Neural crest cell (in vitro differentiated cells): ENCODE measurements at regions not wholly inside any gene's neighbourhood (a gene's known extent, or its start where the extent isn't known, plus 50 kb on each side); places are given as distances from the start of the nearest gene placed in this dataset.

Source experiments
- DNase-seq: peaks from one replicate; pipeline ENCODE4 v3.0.0; 2021; ENCODE audit warnings: low read depth, mixed read lengths, low spot score
- H3K27ac Mint-ChIP-seq: one replicate; pipeline ENCODE4 v1.8.0; 2021; ENCODE audit warnings: mild to moderate bottlenecking, mixed read lengths; ENCODE audit not compliant: unreplicated experiment
- H3K27me3 Mint-ChIP-seq: 2 replicates; pipeline ENCODE4 v1.8.0; 2021; ENCODE audit warnings: low read depth, mild to moderate bottlenecking, mixed read lengths
- H3K36me3 Mint-ChIP-seq: 2 replicates; pipeline ENCODE4 v1.8.0; 2021; ENCODE audit warnings: low read depth, mild to moderate bottlenecking, mixed read lengths
- H3K4me1 Mint-ChIP-seq: 2 replicates; pipeline ENCODE4 v1.8.0; 2021; ENCODE audit warnings: mixed read lengths
- H3K4me3 Mint-ChIP-seq: one replicate; pipeline ENCODE4 v1.8.0; 2021; ENCODE audit warnings: mild to moderate bottlenecking, mixed read lengths
- H3K9me3 Mint-ChIP-seq: 2 replicates; pipeline ENCODE4 v1.8.0; 2021; ENCODE audit warnings: mixed read lengths
- TF ChIP-seq, protein P1 (sequence below): fragments of 200-600 bp; sonication (generic); conservative IDR thresholded peaks from 2 replicates; pipeline ENCODE4 v1.5.0; 2021; ENCODE audit warnings: antibody characterized with exemption, mild to moderate bottlenecking

GRCh38 chr2:62408241-62408677 is 97.7 kb downstream of the TMEM17 start:
- Mint-ChIP-seq H3K27me3 (no peaks in the 10 kb centered on the region), H3K4me3 (no peak overlapping the region), H3K4me1 (peaks cover 21% of the 10 kb centered on the region), H3K36me3 (no peaks in the 10 kb centered on the region), H3K27ac (no peak overlapping the region), H3K9me3 (no peaks in the 10 kb centered on the region)
- TF ChIP-seq, protein P1, sequence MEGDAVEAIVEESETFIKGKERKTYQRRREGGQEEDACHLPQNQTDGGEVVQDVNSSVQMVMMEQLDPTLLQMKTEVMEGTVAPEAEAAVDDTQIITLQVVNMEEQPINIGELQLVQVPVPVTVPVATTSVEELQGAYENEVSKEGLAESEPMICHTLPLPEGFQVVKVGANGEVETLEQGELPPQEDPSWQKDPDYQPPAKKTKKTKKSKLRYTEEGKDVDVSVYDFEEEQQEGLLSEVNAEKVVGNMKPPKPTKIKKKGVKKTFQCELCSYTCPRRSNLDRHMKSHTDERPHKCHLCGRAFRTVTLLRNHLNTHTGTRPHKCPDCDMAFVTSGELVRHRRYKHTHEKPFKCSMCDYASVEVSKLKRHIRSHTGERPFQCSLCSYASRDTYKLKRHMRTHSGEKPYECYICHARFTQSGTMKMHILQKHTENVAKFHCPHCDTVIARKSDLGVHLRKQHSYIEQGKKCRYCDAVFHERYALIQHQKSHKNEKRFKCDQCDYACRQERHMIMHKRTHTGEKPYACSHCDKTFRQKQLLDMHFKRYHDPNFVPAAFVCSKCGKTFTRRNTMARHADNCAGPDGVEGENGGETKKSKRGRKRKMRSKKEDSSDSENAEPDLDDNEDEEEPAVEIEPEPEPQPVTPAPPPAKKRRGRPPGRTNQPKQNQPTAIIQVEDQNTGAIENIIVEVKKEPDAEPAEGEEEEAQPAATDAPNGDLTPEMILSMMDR = no peak
- no peak for DNase-seq

DNA sequence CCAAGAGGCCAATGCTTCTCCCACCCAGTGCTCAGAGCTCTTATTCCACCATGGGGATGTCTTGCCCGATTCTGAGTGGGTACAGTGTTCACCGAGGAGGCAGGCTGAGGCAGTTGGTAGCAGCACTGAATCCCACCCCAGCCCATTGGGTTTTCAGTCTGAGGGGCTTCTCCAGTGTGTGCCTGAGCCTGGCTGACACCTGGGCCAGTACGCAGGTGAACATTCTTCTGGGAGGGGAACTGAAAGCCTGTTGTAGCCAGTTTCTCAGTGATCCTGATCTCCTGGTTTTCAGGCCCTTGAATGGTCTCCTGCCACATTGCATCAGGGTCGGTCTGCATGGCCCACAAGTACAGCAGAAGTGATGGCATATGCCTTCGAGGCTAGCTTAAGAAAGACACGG is 98.2 kb downstream of the TMEM17 start:
- Mint-ChIP-seq H3K9me3 (no peaks in the 10 kb centered on the region), H3K27me3 (no peaks in the 10 kb centered on the region)

DNA sequence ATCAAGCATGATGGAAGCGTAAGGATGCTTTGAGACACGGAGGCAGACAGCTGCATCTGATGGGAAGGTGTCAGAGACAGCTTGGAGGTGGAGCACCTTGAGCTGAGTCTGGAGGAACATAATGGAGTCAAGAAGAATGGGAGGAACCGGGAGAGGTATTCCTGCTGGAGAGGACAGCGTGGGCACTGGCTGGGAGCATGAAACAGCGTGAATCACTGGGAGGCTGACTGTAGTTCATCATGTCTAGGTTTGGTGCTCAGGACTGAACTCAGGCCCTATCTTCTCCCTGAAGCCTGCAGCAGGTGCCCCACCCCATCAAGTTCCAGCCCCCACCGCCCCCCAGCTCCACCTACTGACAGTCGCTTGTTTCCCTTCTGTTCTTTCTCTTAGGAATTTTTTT is 98.6 kb downstream of the TMEM17 start:
- peak overlapping the region; percentile 87 for H3K27ac Mint-ChIP-seq
- TF ChIP-seq, protein P1 = no peak

More for the DNA sequence above, 98.2 kb downstream of the TMEM17 start:
- TF ChIP-seq, protein P1 = no peak
- Mint-ChIP-seq H3K4me3 (no peak overlapping the region), H3K36me3 (no peaks in the 10 kb centered on the region), H3K4me1 (peaks cover 21% of the 10 kb centered on the region), H3K27ac (no peak overlapping the region)
- no peak for DNase-seq

GRCh38 chr2:62406573-62407043 is 99.4 kb downstream of the TMEM17 start:
- Mint-ChIP-seq H3K4me1 (peaks cover 16% of the 10 kb centered on the region), H3K27ac (no peak overlapping the region), H3K9me3 (no peaks in the 10 kb centered on the region), H3K27me3 (no peaks in the 10 kb centered on the region), H3K4me3 (no peak overlapping the region), H3K36me3 (no peaks in the 10 kb centered on the region)
- DNase-seq = no peak
- TF ChIP-seq, protein P1 = no peak

More for the DNA sequence above, 98.6 kb downstream of the TMEM17 start:
- Mint-ChIP-seq H3K36me3 (no peaks in the 10 kb centered on the region), H3K27me3 (no peaks in the 10 kb centered on the region), H3K4me3 (no peak overlapping the region), H3K9me3 (no peaks in the 10 kb centered on the region), H3K4me1 (peaks cover 21% of the 10 kb centered on the region)
- no peak for DNase-seq

GRCh38 chr2:62404913-62405312 is 101.1 kb downstream of the TMEM17 start:
- H3K27ac Mint-ChIP-seq = no peak overlapping the region
- DNase-seq = no peak
- H3K4me3 Mint-ChIP-seq = no peak overlapping the region
- H3K27me3 Mint-ChIP-seq = no peaks in the 10 kb centered on the region
- H3K9me3 Mint-ChIP-seq = no peaks in the 10 kb centered on the region
- H3K4me1 Mint-ChIP-seq = peaks cover 2% of the 10 kb centered on the region
- H3K36me3 Mint-ChIP-seq = no peaks in the 10 kb centered on the region
- TF ChIP-seq, protein P1 = no peak

DNA sequence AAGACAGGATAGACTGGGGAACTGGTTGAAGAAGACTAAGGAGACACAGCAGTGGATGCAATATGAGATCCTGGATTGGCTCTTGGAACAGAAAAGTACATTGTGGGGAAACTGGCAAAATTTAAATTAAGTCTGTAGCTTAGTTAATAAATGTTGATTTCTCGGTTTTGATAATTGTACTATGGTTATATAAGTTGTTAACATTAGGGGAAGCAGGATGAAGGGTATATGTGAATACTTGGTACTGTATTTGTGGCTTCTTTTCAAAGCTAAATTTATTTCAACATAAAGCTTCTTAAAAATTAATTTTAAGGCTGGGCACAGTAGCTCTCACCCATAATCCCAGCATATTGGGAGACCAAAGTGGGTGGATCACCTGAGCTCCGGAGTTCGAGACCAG is 103.8 kb downstream of the TMEM17 start:
- no peaks in the 10 kb centered on the region for H3K4me1 Mint-ChIP-seq
- H3K4me3 Mint-ChIP-seq = no peak overlapping the region
- TF ChIP-seq, protein P1 = no peak
- no peak overlapping the region for H3K27ac Mint-ChIP-seq
- H3K36me3 Mint-ChIP-seq = no peaks in the 10 kb centered on the region
- no peaks in the 10 kb centered on the region for H3K27me3 Mint-ChIP-seq
- no peak for DNase-seq
- H3K9me3 Mint-ChIP-seq = no peaks in the 10 kb centered on the region
